Loucy (cell line): ENCODE measurements at regions not wholly inside any gene's neighbourhood (a gene's known extent, or its start where the extent isn't known, plus 50 kb on each side); places are given as distances from the start of the nearest gene placed in this dataset.

Experiments
- CTCF ChIP-seq: fragments of 200-600 bp; sonication (generic); conservative IDR thresholded peaks from 2 replicates; pipeline ENCODE4 v1.5.1; 2014; ENCODE audit warnings: mild to moderate bottlenecking, antibody characterized with exemption, low read length
- EZH2phosphoT487 ChIP-seq: fragments of 200-600 bp; IDR thresholded peaks from 2 replicates; pipeline ENCODE4 v1.6.1; 2018; ENCODE audit warnings: antibody characterized with exemption, mild to moderate bottlenecking, moderate library complexity, borderline replicate concordance

GRCh38 chr13:24998433-24998832 is 97.5 kb upstream of the PABPC3 start:
- TF ChIP-seq EZH2phosphoT487 (no peak), CTCF (no peak)
